ENCODE measurements at regions not wholly inside any gene's neighbourhood (a gene's known extent, or its start where the extent isn't known, plus 50 kb on each side); places are given as distances from the start of the nearest gene placed in this dataset.

DNA sequence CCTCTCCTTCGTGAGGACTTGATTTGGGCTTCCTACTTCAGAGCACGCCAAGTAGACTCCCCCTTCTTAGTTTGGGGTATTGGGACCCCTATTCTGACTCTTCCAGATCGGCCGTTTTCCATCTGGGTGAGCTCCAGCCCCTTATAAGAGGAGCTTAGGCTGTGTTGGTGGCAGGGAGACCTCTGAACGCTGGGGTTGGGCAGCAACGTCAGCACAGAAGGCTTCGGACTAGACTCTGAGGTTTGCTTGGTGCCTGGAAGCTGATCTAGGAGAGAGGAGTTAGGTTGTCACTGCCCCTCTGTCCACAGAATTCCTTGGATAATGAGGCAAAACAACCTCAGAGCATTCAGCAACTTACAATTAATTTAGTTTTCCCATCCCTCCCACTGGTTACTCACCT lies 99.2 kb upstream of the RTL1 start:
- H3K4me1 ChIP-seq (ENCODE audit: control insufficient read depth, insufficient read depth, low read length): no peaks in the 10 kb centered on the region
- POLR2A ChIA-PET: no interaction called here
- intact Hi-C loops (cut with micrococcal nuclease; ENCODE audit: unreplicated experiment) (no loop called here), in situ Hi-C loops (cut with HindIII; ENCODE audit: low pct_unique_long_range_greater_than_20kb, low sequenced_read_pairs) (no loop called here)
- H3K27ac ChIP-seq (ENCODE audit: low read length): no peak overlapping the region
- ATAC-seq (no peak), DNase-seq (ENCODE audit: low read depth, low spot score) (no peak)
- CTCF ChIA-PET: no interaction called here
- no TSS peak for BruUV-seq (replicated peaks)
- H3K36me3 ChIP-seq (ENCODE audit: control insufficient read depth, insufficient read depth, low read length): no peaks in the 10 kb centered on the region; the same call in 1 of the 2 replicates
- H3K9me3 ChIP-seq (ENCODE audit: control insufficient read depth, insufficient read depth, low read depth, low read length): no peaks in the 10 kb centered on the region
- H3K27me3 ChIP-seq (ENCODE audit: control insufficient read depth, insufficient read depth, low read length): no peaks in the 10 kb centered on the region
- no peak overlapping the region for H3K4me3 ChIP-seq (ENCODE audit: low read depth in 2 of 2, low read length in 2 of 2)
- TF ChIP-seq, protein P1, sequence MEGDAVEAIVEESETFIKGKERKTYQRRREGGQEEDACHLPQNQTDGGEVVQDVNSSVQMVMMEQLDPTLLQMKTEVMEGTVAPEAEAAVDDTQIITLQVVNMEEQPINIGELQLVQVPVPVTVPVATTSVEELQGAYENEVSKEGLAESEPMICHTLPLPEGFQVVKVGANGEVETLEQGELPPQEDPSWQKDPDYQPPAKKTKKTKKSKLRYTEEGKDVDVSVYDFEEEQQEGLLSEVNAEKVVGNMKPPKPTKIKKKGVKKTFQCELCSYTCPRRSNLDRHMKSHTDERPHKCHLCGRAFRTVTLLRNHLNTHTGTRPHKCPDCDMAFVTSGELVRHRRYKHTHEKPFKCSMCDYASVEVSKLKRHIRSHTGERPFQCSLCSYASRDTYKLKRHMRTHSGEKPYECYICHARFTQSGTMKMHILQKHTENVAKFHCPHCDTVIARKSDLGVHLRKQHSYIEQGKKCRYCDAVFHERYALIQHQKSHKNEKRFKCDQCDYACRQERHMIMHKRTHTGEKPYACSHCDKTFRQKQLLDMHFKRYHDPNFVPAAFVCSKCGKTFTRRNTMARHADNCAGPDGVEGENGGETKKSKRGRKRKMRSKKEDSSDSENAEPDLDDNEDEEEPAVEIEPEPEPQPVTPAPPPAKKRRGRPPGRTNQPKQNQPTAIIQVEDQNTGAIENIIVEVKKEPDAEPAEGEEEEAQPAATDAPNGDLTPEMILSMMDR (IDR thresholded peaks at IDR 0.05): no peak
- no peak for TF ChIP-seq SIN3A (IDR thresholded peaks at IDR 0.05; ENCODE audit: borderline replicate concordance, insufficient read depth, low read depth, low read length)
- TF ChIP-seq POLR2AphosphoS5 (IDR thresholded peaks at IDR 0.05; ENCODE audit: low read depth, low read length): no peak
- TF ChIP-seq, protein P2, sequence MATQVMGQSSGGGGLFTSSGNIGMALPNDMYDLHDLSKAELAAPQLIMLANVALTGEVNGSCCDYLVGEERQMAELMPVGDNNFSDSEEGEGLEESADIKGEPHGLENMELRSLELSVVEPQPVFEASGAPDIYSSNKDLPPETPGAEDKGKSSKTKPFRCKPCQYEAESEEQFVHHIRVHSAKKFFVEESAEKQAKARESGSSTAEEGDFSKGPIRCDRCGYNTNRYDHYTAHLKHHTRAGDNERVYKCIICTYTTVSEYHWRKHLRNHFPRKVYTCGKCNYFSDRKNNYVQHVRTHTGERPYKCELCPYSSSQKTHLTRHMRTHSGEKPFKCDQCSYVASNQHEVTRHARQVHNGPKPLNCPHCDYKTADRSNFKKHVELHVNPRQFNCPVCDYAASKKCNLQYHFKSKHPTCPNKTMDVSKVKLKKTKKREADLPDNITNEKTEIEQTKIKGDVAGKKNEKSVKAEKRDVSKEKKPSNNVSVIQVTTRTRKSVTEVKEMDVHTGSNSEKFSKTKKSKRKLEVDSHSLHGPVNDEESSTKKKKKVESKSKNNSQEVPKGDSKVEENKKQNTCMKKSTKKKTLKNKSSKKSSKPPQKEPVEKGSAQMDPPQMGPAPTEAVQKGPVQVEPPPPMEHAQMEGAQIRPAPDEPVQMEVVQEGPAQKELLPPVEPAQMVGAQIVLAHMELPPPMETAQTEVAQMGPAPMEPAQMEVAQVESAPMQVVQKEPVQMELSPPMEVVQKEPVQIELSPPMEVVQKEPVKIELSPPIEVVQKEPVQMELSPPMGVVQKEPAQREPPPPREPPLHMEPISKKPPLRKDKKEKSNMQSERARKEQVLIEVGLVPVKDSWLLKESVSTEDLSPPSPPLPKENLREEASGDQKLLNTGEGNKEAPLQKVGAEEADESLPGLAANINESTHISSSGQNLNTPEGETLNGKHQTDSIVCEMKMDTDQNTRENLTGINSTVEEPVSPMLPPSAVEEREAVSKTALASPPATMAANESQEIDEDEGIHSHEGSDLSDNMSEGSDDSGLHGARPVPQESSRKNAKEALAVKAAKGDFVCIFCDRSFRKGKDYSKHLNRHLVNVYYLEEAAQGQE (IDR thresholded peaks at IDR 0.05; ENCODE audit: insufficient read depth in 1 of 2, low read depth in 2 of 2, low read length in 1 of 2): no peak
- no peak for TF ChIP-seq TCF7L2 (IDR thresholded peaks at IDR 0.05; ENCODE audit: low read depth, low read length)

DNA sequence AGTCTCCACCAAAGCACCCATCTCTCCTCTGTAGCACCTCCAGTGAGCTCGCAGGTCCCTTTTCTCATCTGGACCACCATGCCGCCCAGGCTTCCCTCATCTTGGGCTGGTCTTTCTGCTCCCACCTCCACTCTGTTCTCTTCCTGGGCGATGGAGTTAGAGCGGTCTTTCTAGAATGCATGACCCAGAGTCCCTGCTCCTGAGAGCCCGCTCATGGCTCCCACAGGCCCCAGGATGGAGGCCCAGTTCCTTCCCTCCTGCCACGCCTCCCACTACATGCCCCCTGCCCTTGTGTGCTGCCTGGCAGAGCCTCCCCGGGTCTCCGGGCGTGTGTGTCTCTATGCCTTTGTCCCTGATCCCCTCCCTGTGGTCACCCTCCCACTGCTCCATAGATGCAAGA lies 100.7 kb upstream of the RTL1 start:
- no TSS peak for BruUV-seq (replicated peaks)
- Histone ChIP-seq H3K36me3 (ENCODE audit: control insufficient read depth, insufficient read depth, low read length) (no peaks in the 10 kb centered on the region; the same call in 1 of the 2 replicates), H3K4me3 (ENCODE audit: low read depth in 2 of 2, low read length in 2 of 2) (no peak overlapping the region), H3K9me3 (ENCODE audit: control insufficient read depth, insufficient read depth, low read depth, low read length) (no peaks in the 10 kb centered on the region), H3K27me3 (ENCODE audit: control insufficient read depth, insufficient read depth, low read length) (no peaks in the 10 kb centered on the region), H3K4me1 (ENCODE audit: control insufficient read depth, insufficient read depth, low read length) (no peaks in the 10 kb centered on the region), H3K27ac (ENCODE audit: low read length) (no peak overlapping the region)
- ATAC-seq (no peak), DNase-seq (ENCODE audit: low read depth, low spot score) (no peak)
- POLR2A ChIA-PET: no interaction called here
- TF ChIP-seq TCF7L2 (IDR thresholded peaks at IDR 0.05; ENCODE audit: low read depth, low read length) (no peak), POLR2AphosphoS5 (IDR thresholded peaks at IDR 0.05; ENCODE audit: low read depth, low read length) (no peak), SIN3A (IDR thresholded peaks at IDR 0.05; ENCODE audit: borderline replicate concordance, insufficient read depth, low read depth, low read length) (no peak)
- TF ChIP-seq, protein P2 (IDR thresholded peaks at IDR 0.05; ENCODE audit: insufficient read depth in 1 of 2, low read depth in 2 of 2, low read length in 1 of 2): no peak
- TF ChIP-seq, protein P1 (IDR thresholded peaks at IDR 0.05): no peak
- CTCF ChIA-PET: no interaction called here
- intact Hi-C loops (cut with micrococcal nuclease; ENCODE audit: unreplicated experiment): no loop called here
- in situ Hi-C loops (cut with HindIII; ENCODE audit: low pct_unique_long_range_greater_than_20kb, low sequenced_read_pairs): no loop called here

All from Panc1 (cell line).